Subcutaneous abdominal adipose tissue (tissue), 5 donors: ENCODE measurements at regions not wholly inside any gene's neighbourhood (a gene's known extent, or its start where the extent isn't known, plus 50 kb on each side); places are given as distances from the start of the nearest gene placed in this dataset.

Experiments used
- H3K27ac ChIP-seq: one replicate; pipeline ENCODE4 v1.7.0; 2013; ENCODE audit warnings: low read depth, mild to moderate bottlenecking, inconsistent platforms, low read length, moderate library complexity
- H3K27me3 ChIP-seq, 5 donors: one replicate each; pipeline ENCODE4 v1.7.0; 2013; ENCODE audit warnings: low read length in 5 of 5, inconsistent platforms in 1 of 5; ENCODE audit not compliant: control insufficient read depth in 5 of 5, insufficient read depth in 4 of 5
- H3K36me3 ChIP-seq, 5 donors: one replicate each; pipeline ENCODE4 v1.7.0; 2013; ENCODE audit warnings: low read length in 5 of 5; ENCODE audit not compliant: control insufficient read depth in 5 of 5, insufficient read depth in 5 of 5
- H3K4me1 ChIP-seq, 5 donors: one replicate each; pipeline ENCODE4 v1.7.0; 2013; ENCODE audit warnings: low read length in 5 of 5, mild to moderate bottlenecking in 3 of 5, moderate library complexity in 1 of 5; ENCODE audit not compliant: control insufficient read depth in 5 of 5, insufficient read depth in 5 of 5
- H3K4me3 ChIP-seq, 5 donors: one replicate each; pipeline ENCODE4 v1.7.0; 2013; ENCODE audit warnings: low read length in 5 of 5, low read depth in 1 of 5
- H3K9ac ChIP-seq, 5 donors: one replicate each; pipeline ENCODE4 v1.7.0; 2013; ENCODE audit warnings: low read length in 5 of 5, mild to moderate bottlenecking in 4 of 5, moderate library complexity in 3 of 5
- H3K9me3 ChIP-seq, 5 donors: one replicate each; pipeline ENCODE4 v1.7.0; 2013; ENCODE audit warnings: low read length in 5 of 5; ENCODE audit not compliant: control insufficient read depth in 5 of 5
- donor health status: healthy.
- donor health status: healthy.
- donor health status: healthy.
- donor health status: healthy.
- donor health status: healthy.

DNA sequence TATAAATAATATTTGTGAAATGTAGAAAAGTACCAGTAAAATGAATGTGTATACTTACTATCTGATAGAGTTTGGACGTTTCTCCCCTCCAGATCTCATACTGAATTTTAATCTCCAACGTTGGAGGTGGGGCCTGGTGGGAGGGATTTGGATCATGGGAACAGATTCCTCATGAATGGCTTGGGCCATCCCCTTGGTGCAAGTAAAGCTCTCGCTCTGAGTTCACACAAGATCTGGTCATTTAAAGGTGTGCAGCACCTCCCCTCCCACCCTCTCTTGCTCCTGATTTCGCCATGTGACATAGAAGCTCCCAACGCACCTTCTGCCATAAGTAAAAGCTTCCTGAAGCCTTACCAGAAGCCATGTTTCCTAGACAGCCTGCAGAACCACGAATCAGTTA is 219.0 kb downstream of the HACE1 start:
- Histone ChIP-seq H3K9me3 (no peaks in the 10 kb centered on the region), H3K4me1 (peaks cover 0 to 31% (median 24%) of the 10 kb centered on the region in 5 donors), H3K27ac (no peak overlapping the region), H3K9ac (no peak overlapping the region), H3K36me3 (no peaks in the 10 kb centered on the region), H3K4me3 (no peak overlapping the region), H3K27me3 (no peaks in the 10 kb centered on the region)

DNA sequence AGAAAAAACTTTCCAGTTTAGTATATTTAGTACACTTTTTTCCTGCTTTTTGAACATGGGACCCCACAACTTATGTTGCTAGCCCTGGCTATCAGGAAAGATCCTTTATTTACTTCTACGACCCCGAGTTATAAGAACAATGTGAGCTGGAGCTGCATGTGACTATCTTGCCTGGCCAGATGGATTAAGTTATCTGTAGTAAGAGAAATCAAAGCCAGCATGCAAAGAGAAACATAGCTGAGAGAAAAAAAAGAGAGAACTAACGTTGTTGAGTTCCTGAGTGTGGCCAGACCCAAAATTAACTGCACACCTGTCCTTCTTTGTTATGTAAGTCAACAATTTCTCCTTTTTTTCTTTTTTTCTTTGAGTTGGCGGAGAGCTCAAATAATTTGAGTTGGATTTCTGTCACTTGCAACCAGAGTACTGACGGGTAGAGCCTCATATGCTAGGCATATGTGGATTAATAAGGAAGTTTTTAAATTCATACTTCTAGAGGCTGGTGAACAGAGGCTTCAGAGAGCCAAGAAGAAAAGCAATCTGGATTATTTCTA is 219.5 kb downstream of the HACE1 start:
- Histone ChIP-seq H3K27ac (peak overlapping the region; percentile 20), H3K4me1 (peaks cover 0 to 31% (median 24%) of the 10 kb centered on the region in 5 donors), H3K27me3 (no peaks in the 10 kb centered on the region)

DNA sequence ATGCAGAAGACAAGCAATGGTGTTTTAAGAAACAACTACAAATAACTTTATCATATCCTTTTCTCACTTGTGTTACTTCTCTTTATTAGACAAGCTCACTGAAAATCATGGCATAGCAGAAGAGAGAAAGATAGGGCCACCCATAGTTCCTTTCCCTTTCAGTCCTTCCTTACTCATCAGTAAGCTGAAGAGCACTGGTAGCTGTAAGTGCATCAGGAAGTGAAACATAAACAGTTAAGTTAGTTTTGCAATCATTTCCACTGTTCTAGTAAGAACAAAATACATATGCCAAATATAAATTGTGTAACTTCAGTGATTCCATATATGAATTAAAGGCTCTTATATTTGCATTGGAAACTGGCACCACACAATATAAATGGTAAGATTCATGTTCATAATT is 220.1 kb downstream of the HACE1 start:
- Histone ChIP-seq H3K27me3 (no peaks in the 10 kb centered on the region), H3K36me3 (no peaks in the 10 kb centered on the region), H3K9me3 (peaks cover 0 to 4% (median 0%) of the 10 kb centered on the region in 5 donors), H3K4me3 (no peak overlapping the region), H3K9ac (peak overlapping the region in 1 of 5 donors; percentile 28), H3K4me1 (peaks cover 0 to 28% (median 24%) of the 10 kb centered on the region in 5 donors), H3K27ac (no peak overlapping the region)

More for the DNA sequence above, 219.5 kb downstream of the HACE1 start:
- Histone ChIP-seq H3K4me3 (peak overlapping the region in 3 of 5 donors; percentile 4 to 30 (median 16)), H3K36me3 (no peaks in the 10 kb centered on the region), H3K9ac (peak overlapping the region in 2 of 5 donors; percentile 28 to 30), H3K9me3 (peaks cover 0 to 3% (median 0%) of the 10 kb centered on the region in 5 donors)

DNA sequence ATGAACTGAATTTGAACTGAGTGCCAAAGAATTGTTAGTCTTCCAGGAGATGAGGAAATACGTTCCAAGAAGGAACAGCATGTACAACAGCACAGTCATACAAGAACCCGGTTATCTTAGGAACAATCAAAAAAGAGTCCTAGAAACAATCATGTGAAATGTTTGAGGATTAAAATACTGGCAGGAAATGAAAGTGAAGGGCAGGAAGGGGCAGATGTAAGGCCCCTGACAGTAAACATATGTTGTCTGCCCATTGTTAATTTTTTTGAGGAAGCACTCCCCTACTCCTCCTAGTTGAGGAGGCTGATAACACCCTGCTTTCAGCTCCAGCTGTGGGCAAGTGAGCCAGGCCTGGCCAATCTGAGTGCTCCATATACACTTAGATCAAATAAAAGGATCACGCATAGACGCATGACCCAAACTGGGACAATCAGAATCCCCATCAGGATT is 220.9 kb downstream of the HACE1 start:
- H3K36me3 ChIP-seq = no peaks in the 10 kb centered on the region
- H3K4me1 ChIP-seq = peaks cover 0 to 28% (median 24%) of the 10 kb centered on the region in 5 donors
- H3K9me3 ChIP-seq = peaks cover 0 to 4% (median 0%) of the 10 kb centered on the region in 5 donors
- H3K4me3 ChIP-seq = no peak overlapping the region
- peak overlapping the region in 1 of 5 donors; percentile 7 for H3K9ac ChIP-seq
- H3K27ac ChIP-seq = peak overlapping the region; percentile 34
- no peaks in the 10 kb centered on the region for H3K27me3 ChIP-seq

DNA sequence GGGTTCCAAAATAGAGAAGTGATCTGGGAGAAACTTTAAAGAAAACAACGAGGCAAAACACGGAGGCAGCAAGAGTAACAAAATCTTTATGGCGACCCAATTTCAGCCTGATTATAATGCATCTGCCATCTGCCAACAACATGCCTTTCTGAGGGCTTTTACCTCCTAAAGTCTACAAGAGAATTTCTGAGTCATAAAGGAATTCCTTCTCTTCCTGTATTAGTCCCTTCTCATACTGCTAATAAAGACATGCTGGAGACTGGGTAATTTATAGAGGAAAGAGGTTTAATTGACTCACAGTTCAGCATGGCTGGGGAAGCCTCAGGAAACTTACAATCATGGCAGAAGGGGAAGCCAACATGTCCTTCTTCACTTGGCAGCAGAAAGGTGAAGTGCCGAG is 226.6 kb downstream of the HACE1 start:
- peaks cover 0 to 4% (median 0%) of the 10 kb centered on the region in 5 donors for H3K9me3 ChIP-seq
- H3K9ac ChIP-seq = no peak overlapping the region
- peaks cover 0 to 4% (median 3%) of the 10 kb centered on the region in 5 donors for H3K4me1 ChIP-seq
- no peak overlapping the region for H3K4me3 ChIP-seq
- no peaks in the 10 kb centered on the region for H3K36me3 ChIP-seq
- H3K27me3 ChIP-seq = no peaks in the 10 kb centered on the region
- no peak overlapping the region for H3K27ac ChIP-seq

DNA sequence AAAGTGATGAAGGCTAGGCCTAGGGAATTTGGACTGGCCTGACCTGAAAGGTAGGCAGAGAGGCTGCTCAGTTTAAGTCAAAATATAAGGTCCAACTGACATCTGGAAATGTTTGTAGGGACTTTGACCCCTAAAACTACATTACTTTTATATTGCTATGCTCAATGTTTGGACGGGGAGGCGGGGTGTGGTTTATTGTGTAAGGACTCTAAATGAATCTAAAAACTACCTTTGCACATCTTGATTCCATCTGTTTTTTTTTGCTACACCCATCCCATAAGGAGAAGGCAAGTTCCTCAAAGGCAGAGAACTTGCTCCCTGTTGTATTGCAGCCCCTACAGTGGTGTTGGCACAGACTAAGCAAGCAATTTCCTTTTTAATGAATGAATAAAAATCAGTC is 227.1 kb downstream of the HACE1 start:
- Histone ChIP-seq H3K36me3 (no peaks in the 10 kb centered on the region), H3K9me3 (peaks cover 0 to 4% (median 0%) of the 10 kb centered on the region in 5 donors), H3K4me1 (no peaks in the 10 kb centered on the region), H3K27me3 (no peaks in the 10 kb centered on the region), H3K27ac (no peak overlapping the region), H3K9ac (no peak overlapping the region), H3K4me3 (no peak overlapping the region)

DNA sequence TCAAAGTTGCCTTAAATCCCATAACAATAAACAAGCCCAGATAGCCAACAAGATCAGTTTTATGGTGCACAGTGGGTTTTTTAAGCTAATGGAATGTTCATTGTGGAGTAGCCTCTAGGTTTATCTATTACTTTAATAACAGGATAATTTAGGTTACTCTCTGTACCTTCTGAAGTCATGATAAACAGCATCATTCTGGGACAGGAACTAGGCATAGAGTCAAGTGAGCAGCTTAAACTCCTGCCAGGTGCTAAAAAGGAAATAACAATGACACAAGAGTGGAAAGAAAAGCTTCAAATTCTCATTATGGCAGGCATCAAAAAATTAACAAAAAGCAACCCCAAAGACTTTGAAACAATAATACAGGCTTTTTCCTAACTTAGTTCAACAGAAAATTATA is 228.8 kb downstream of the HACE1 start:
- Histone ChIP-seq H3K9ac (no peak overlapping the region), H3K27ac (no peak overlapping the region), H3K4me3 (no peak overlapping the region), H3K4me1 (peaks cover 0 to 9% (median 6%) of the 10 kb centered on the region in 5 donors), H3K36me3 (no peaks in the 10 kb centered on the region), H3K9me3 (peaks cover 0 to 4% (median 0%) of the 10 kb centered on the region in 5 donors), H3K27me3 (no peaks in the 10 kb centered on the region)

DNA sequence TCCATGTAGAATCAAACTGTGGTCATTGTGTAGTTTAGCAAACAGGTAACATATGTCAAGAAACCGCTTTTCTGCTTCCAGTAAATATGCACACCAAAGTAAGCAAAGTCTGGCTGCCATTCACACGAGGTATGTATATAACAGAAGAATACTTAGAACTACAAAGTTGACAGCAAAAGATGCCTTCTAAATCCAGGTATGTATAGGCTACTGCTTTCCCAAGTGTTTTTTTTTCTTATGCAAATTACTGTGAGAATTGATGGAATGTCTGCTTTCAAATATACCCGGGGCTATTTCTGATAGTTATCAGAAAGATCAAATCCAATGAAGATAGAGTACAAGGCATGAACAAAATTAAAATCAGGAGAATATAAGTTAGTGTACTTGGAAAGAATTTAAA is 229.2 kb downstream of the HACE1 start:
- Histone ChIP-seq H3K9me3 (peaks cover 0 to 4% (median 0%) of the 10 kb centered on the region in 5 donors), H3K4me3 (no peak overlapping the region), H3K27ac (no peak overlapping the region), H3K9ac (no peak overlapping the region), H3K36me3 (no peaks in the 10 kb centered on the region), H3K4me1 (peaks cover 2 to 13% (median 10%) of the 10 kb centered on the region in 5 donors), H3K27me3 (peaks cover 0 to 1% (median 0%) of the 10 kb centered on the region in 5 donors)

DNA sequence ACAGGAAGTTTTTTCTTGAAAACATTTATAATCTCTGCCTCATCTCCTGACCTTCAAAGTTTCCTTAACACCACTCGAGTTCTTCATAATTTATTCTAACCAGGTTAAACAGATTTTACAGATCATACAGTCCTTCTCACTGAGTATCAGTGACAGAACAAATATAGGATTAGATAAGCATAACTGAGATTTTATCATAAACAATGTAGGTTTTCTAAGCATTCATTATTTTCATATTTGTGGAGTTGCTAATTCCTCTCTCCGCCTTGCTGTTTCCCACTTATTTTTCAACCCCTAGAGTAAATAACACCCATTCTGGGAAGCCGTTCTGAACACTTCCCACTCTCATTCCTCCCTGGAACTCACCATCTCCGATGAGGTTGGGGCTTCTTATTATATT is 229.9 kb downstream of the HACE1 start:
- no peak overlapping the region for H3K9ac ChIP-seq

DNA sequence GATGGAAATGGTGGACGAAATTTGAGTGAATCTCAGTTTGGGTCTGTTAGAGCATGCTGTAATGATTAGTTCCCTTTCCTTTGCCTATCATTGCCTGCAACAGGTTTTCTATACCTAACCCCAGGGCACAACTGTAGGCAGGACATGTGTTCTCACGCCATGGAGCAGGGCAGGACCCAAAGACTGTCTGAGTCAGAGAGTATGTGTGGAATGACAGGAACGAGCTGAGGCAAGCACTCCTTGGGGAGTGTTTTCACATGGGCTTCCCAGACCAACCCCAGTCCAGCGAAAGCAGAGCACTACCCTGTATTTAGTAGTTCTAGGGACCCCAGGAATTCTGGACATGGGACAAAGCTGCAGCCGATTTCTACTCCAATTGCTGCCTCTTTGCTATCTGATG is 234.2 kb downstream of the HACE1 start:
- H3K36me3 ChIP-seq = no peaks in the 10 kb centered on the region
- no peak overlapping the region for H3K4me3 ChIP-seq

More for the DNA sequence above, 229.9 kb downstream of the HACE1 start:
- Histone ChIP-seq H3K4me3 (no peak overlapping the region), H3K4me1 (peaks cover 5 to 18% (median 15%) of the 10 kb centered on the region in 5 donors), H3K27ac (no peak overlapping the region), H3K27me3 (peaks cover 0 to 2% (median 0%) of the 10 kb centered on the region in 5 donors), H3K36me3 (no peaks in the 10 kb centered on the region), H3K9me3 (peaks cover 0 to 2% (median 0%) of the 10 kb centered on the region in 5 donors)

More for the DNA sequence above, 234.2 kb downstream of the HACE1 start:
- H3K9me3 ChIP-seq = no peaks in the 10 kb centered on the region
- H3K27ac ChIP-seq = peak overlapping the region; percentile 56
- H3K4me1 ChIP-seq = peaks cover 5 to 26% (median 22%) of the 10 kb centered on the region in 5 donors
- H3K9ac ChIP-seq = peak overlapping the region in 2 of 5 donors; percentile 8 to 60
- H3K27me3 ChIP-seq = peaks cover 0 to 2% (median 0%) of the 10 kb centered on the region in 5 donors
